Activated CD8-positive, alpha-beta T cell treated with anti-CD3 and anti-CD28 coated beads for 36 hours (primary cell): ENCODE measurements at regions not wholly inside any gene's neighbourhood (a gene's known extent, or its start where the extent isn't known, plus 50 kb on each side); places are given as distances from the start of the nearest gene placed in this dataset.

Experiments used
- ATAC-seq: fragments of 200-7000 bp; cut with Tn5 transposase; one replicate; pipeline ENCODE4 v1.10.0; 2021; ENCODE audit warnings: mild to moderate bottlenecking, moderate library complexity
- CTCF ChIA-PET: fragments of 350-600 bp; sonication (Branson Sonifier 250); formaldehyde crosslinking; loops from one replicate; lab custom pipeline; 2021; ENCODE audit warnings: antibody characterized with exemption; lab: Charles Lee
- POLR2A ChIA-PET: fragments of 350-600 bp; sonication (Branson Sonifier 250); formaldehyde crosslinking; loops from one replicate; lab custom pipeline; 2021; ENCODE audit warnings: antibody characterized with exemption; lab: Charles Lee
- DNase-seq: peaks from one replicate; pipeline ENCODE4 v3.0.0-alpha.2; 2020
- H3K27ac Mint-ChIP-seq: one replicate; pipeline ENCODE4 v1.8.0; 2021; ENCODE audit warnings: mild to moderate bottlenecking, mixed read lengths
- H3K27me3 Mint-ChIP-seq: one replicate; pipeline ENCODE4 v1.8.0; 2021; ENCODE audit warnings: mixed read lengths
- H3K36me3 Mint-ChIP-seq: one replicate; pipeline ENCODE4 v1.8.0; 2021; ENCODE audit warnings: low read depth, mixed read lengths
- H3K4me1 Mint-ChIP-seq: one replicate; pipeline ENCODE4 v1.8.0; 2021; ENCODE audit warnings: low read depth, mixed read lengths
- H3K4me3 Mint-ChIP-seq: one replicate; pipeline ENCODE4 v1.8.0; 2021; ENCODE audit warnings: mild to moderate bottlenecking, moderate library complexity, mixed read lengths
- H3K9me3 Mint-ChIP-seq: one replicate; pipeline ENCODE4 v1.8.0; 2021; ENCODE audit warnings: mixed read lengths
- CTCF ChIP-seq: fragments of 200-600 bp; IDR thresholded peaks from one replicate; pipeline ENCODE4 v1.8.0; 2022; ENCODE audit warnings: antibody characterized with exemption, mild to moderate bottlenecking
- intact Hi-C: fragments of 100-400 bp; cut with micrococcal nuclease; formaldehyde crosslinking; loops from one replicate; pipeline ENCODE4 v1.10.0; 2022

GRCh38 chr2:76318848-76319360 is 608.2 kb upstream of the GCFC2 start:
- peaks cover 6% of the 10 kb centered on the region for H3K9me3 Mint-ChIP-seq
- H3K27me3 Mint-ChIP-seq = no peaks in the 10 kb centered on the region
- H3K36me3 Mint-ChIP-seq = no peaks in the 10 kb centered on the region
- DNase-seq = no peak
- TF ChIP-seq CTCF = no peak
- no peak for ATAC-seq
- H3K4me1 Mint-ChIP-seq = no peaks in the 10 kb centered on the region
- no peak overlapping the region for H3K4me3 Mint-ChIP-seq
- H3K27ac Mint-ChIP-seq = no peak overlapping the region
- ChIA-PET CTCF (no interaction called here), POLR2A (no interaction called here)
- intact Hi-C loops = no loop called here

- H3K9me3 Mint-ChIP-seq = peaks cover 2% of the 10 kb centered on the region
- intact Hi-C loops = no loop called here
- H3K4me1 Mint-ChIP-seq = no peaks in the 10 kb centered on the region
Measured at GRCh38 chr2:76316691-76317090, 606.0 kb upstream of the GCFC2 start.

GRCh38 chr2:76314271-76315020 is 603.7 kb upstream of the GCFC2 start:
- no peak for ATAC-seq
- no peak for DNase-seq
- intact Hi-C loops = no loop called here
- Mint-ChIP-seq H3K27ac (no peak overlapping the region), H3K36me3 (no peaks in the 10 kb centered on the region), H3K27me3 (no peaks in the 10 kb centered on the region), H3K9me3 (peaks cover 7% of the 10 kb centered on the region), H3K4me1 (no peaks in the 10 kb centered on the region), H3K4me3 (no peak overlapping the region)
- TF ChIP-seq CTCF = no peak
- ChIA-PET POLR2A (no interaction called here), CTCF (no interaction called here)

More at GRCh38 chr2:76316691-76317090, 606.0 kb upstream of the GCFC2 start:
- CTCF ChIA-PET = no interaction called here
- Mint-ChIP-seq H3K4me3 (no peak overlapping the region), H3K36me3 (no peaks in the 10 kb centered on the region), H3K27me3 (no peaks in the 10 kb centered on the region), H3K27ac (no peak overlapping the region)
- DNase-seq = no peak
- no peak for ATAC-seq
- POLR2A ChIA-PET = no interaction called here
- TF ChIP-seq CTCF = no peak

DNA sequence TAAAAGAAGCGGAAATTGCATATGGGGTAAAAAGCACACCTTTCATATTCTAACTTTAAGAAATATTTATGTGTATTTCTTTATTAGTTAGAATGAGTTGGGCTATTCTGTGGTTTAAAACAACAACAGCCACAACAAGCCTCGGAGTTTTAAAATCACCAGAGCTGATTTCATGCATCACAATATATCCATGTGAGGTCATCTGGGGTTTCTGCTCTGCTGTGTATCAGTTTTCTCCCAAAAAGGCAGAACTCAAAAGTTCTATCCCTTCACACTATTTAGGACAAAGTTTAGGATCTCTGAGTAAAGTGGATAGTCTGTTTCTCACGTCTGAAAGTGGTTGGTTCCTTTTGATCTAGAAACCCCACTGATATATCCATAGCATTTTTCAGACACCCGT is 601.5 kb upstream of the GCFC2 start:
- intact Hi-C loops = no loop called here
- no peaks in the 10 kb centered on the region for H3K36me3 Mint-ChIP-seq
- ATAC-seq (no peak), DNase-seq (no peak)
- peaks cover 7% of the 10 kb centered on the region for H3K9me3 Mint-ChIP-seq
- ChIA-PET CTCF (no interaction called here), POLR2A (no interaction called here)
- H3K27ac Mint-ChIP-seq = no peak overlapping the region
- H3K4me1 Mint-ChIP-seq = no peaks in the 10 kb centered on the region
- H3K4me3 Mint-ChIP-seq = no peak overlapping the region
- TF ChIP-seq CTCF = no peak
- no peaks in the 10 kb centered on the region for H3K27me3 Mint-ChIP-seq

- Mint-ChIP-seq H3K9me3 (peaks cover 7% of the 10 kb centered on the region), H3K27me3 (no peaks in the 10 kb centered on the region), H3K4me3 (no peak overlapping the region), H3K36me3 (no peaks in the 10 kb centered on the region), H3K4me1 (no peaks in the 10 kb centered on the region), H3K27ac (no peak overlapping the region)
- ATAC-seq = no peak
- POLR2A ChIA-PET = no interaction called here
- CTCF ChIA-PET = no interaction called here
- intact Hi-C loops = no loop called here
- no peak for DNase-seq
- no peak for TF ChIP-seq CTCF
Measured at GRCh38 chr2:76311728-76312127, 601.0 kb upstream of the GCFC2 start.
